NOMO-1 treated with dmso at 0.1 percent for 144 hours (cell line): ENCODE measurements at regions not wholly inside any gene's neighbourhood (a gene's known extent, or its start where the extent isn't known, plus 50 kb on each side); places are given as distances from the start of the nearest gene placed in this dataset.

Source experiments
- DNase-seq: peaks from one replicate; lab custom pipeline; 2025; ENCODE audit not compliant: unreplicated experiment; lab: John Stamatoyannopoulos, UW

GRCh38 chr16:76899767-76900166 lies 291.2 kb upstream of the MON1B start:
- no peak for DNase-seq

- no peak for DNase-seq
Measured at GRCh38 chr16:76900285-76901263, 290.4 kb upstream of the MON1B start.

- no peak for DNase-seq
Measured at GRCh38 chr16:76906552-76906951, 284.4 kb upstream of the MON1B start.

- no peak for DNase-seq
Measured at GRCh38 chr16:76910931-76911330, 280.1 kb upstream of the MON1B start.

GRCh38 chr16:76913046-76913445 lies 277.9 kb upstream of the MON1B start:
- no peak for DNase-seq

GRCh38 chr16:76926042-76926441 lies 264.9 kb upstream of the MON1B start:
- DNase-seq = no peak

GRCh38 chr16:76926595-76926994 lies 264.4 kb upstream of the MON1B start:
- DNase-seq = no peak

- no peak for DNase-seq
Measured at GRCh38 chr16:76931186-76931585, 259.8 kb upstream of the MON1B start.

- no peak for DNase-seq
Measured at GRCh38 chr16:76932541-76933211, 258.3 kb upstream of the MON1B start.

GRCh38 chr16:76940251-76940650 lies 250.7 kb upstream of the MON1B start:
- DNase-seq = no peak

GRCh38 chr16:76941113-76941512 lies 249.9 kb upstream of the MON1B start:
- DNase-seq = no peak

GRCh38 chr16:76942089-76942488 lies 248.9 kb upstream of the MON1B start:
- DNase-seq = no peak

GRCh38 chr16:76943921-76944320 lies 247.1 kb upstream of the MON1B start:
- no peak for DNase-seq

GRCh38 chr16:76946879-76947278 lies 244.1 kb upstream of the MON1B start:
- DNase-seq = peak; percentile 1

GRCh38 chr16:76947749-76948148 lies 243.2 kb upstream of the MON1B start:
- DNase-seq = no peak

- no peak for DNase-seq
Measured at GRCh38 chr16:76955629-76956028, 235.4 kb upstream of the MON1B start.

- DNase-seq = no peak
Measured at GRCh38 chr16:76956394-76956793, 234.6 kb upstream of the MON1B start.

GRCh38 chr16:76956841-76957240 lies 234.1 kb upstream of the MON1B start:
- DNase-seq = no peak

GRCh38 chr16:76959166-76959565 lies 231.8 kb upstream of the MON1B start:
- no peak for DNase-seq

- no peak for DNase-seq
Measured at GRCh38 chr16:76963614-76964315, 227.2 kb upstream of the MON1B start.

- no peak for DNase-seq
Measured at GRCh38 chr16:76964464-76965154, 226.4 kb upstream of the MON1B start.
